ENCODE measurements at regions not wholly inside any gene's neighbourhood (a gene's known extent, or its start where the extent isn't known, plus 50 kb on each side); places are given as distances from the start of the nearest gene placed in this dataset.

GRCh38 chr15:60264566-60264965 lies 133.2 kb downstream of the ANXA2 start:
- no peak overlapping the region for H3K18ac ChIP-seq (ENCODE audit: low read length)
- no peak overlapping the region for H3K4ac ChIP-seq (ENCODE audit: low read length)
- H3K9me3 ChIP-seq (replicated peaks in 1 of 2; ENCODE audit: control insufficient read depth in 2 of 2, insufficient read depth in 1 of 2, low read depth in 1 of 2, low read length in 2 of 2) = no peaks in the 10 kb centered on the region
- DNase-seq (ENCODE audit: low spot score) = no peak
- H4K91ac ChIP-seq (ENCODE audit: low read depth, low read length, poor library complexity) = no peak overlapping the region
- no peaks in the 10 kb centered on the region for H3K79me1 ChIP-seq (ENCODE audit: low read depth, low read length)
- H3K9ac ChIP-seq (ENCODE audit: low read depth, low read length, poor library complexity) = no peak overlapping the region
- no peak overlapping the region for H2AK5ac ChIP-seq (ENCODE audit: low read depth, low read length)
- no peak overlapping the region for H4K8ac ChIP-seq (ENCODE audit: low read depth, low read length)
- H2BK12ac ChIP-seq (ENCODE audit: low read length) = no peak overlapping the region
- no peak overlapping the region for H2BK5ac ChIP-seq (ENCODE audit: low read length)
- no peak overlapping the region for H3K4me3 ChIP-seq (ENCODE audit: low read length in 2 of 2)
- no peak overlapping the region for H3K23ac ChIP-seq (ENCODE audit: low read depth, low read length, poor library complexity)
- no peak overlapping the region for H2BK15ac ChIP-seq (ENCODE audit: low read length)
- H3K27me3 ChIP-seq (ENCODE audit: control insufficient read depth in 3 of 3, insufficient read depth in 3 of 3, low read depth in 1 of 3, low read length in 3 of 3) = peaks cover 0 to 23% (median 0%) of the 10 kb centered on the region in 3 experiments
- no peak overlapping the region for H3K27ac ChIP-seq (replicated peaks; ENCODE audit: low read length)
- H3K36me3 ChIP-seq (replicated peaks in 1 of 2; ENCODE audit: control insufficient read depth in 2 of 2, insufficient read depth in 2 of 2, low read length in 2 of 2) = no peaks in the 10 kb centered on the region
- H3K4me1 ChIP-seq (ENCODE audit: control insufficient read depth in 2 of 2, insufficient read depth in 1 of 2, low read depth in 1 of 2, low read length in 2 of 2) = peaks cover 0 to 1% of the 10 kb centered on the region in 2 donors
- no peak overlapping the region for H3K14ac ChIP-seq (ENCODE audit: low read length)
- no peak overlapping the region for H2BK120ac ChIP-seq (ENCODE audit: low read depth, low read length)
- no peak overlapping the region for H2AFZ ChIP-seq (ENCODE audit: low read length)
- H3K4me2 ChIP-seq (ENCODE audit: insufficient read depth, low read length, poor library complexity, severe bottlenecking) = no peak overlapping the region
- WGBS, 2 donors (ENCODE audit: extremely low coverage in 2 of 2, insufficient read length in 2 of 2, insufficient replicate concordance in 1 of 2) = no CpG with 5 or more reads among the region's 4 CpGs

GRCh38 chr15:60265057-60265456 lies 132.7 kb downstream of the ANXA2 start:
- Histone ChIP-seq H2BK120ac (ENCODE audit: low read depth, low read length) (no peak overlapping the region), H3K4me3 (ENCODE audit: low read length in 2 of 2) (no peak overlapping the region)

GRCh38 chr15:60272623-60273022 lies 125.2 kb downstream of the ANXA2 start:
- H2BK5ac ChIP-seq (ENCODE audit: low read length) = no peak overlapping the region
- H2AK5ac ChIP-seq (ENCODE audit: low read depth, low read length) = no peak overlapping the region
- no peak overlapping the region for H2BK15ac ChIP-seq (ENCODE audit: low read length)
- H3K23ac ChIP-seq (ENCODE audit: low read depth, low read length, poor library complexity) = no peak overlapping the region
- H3K4me2 ChIP-seq (ENCODE audit: insufficient read depth, low read length, poor library complexity, severe bottlenecking) = no peak overlapping the region
- no peak overlapping the region for H4K91ac ChIP-seq (ENCODE audit: low read depth, low read length, poor library complexity)
- no peak overlapping the region for H3K4me3 ChIP-seq (ENCODE audit: low read length in 2 of 2)
- no CpG with 5 or more reads among the region's 2 CpGs for WGBS, 2 donors (ENCODE audit: extremely low coverage in 2 of 2, insufficient read length in 2 of 2, insufficient replicate concordance in 1 of 2)
- peak overlapping the region; percentile 17 for H3K18ac ChIP-seq (ENCODE audit: low read length)
- no peaks in the 10 kb centered on the region for H3K27me3 ChIP-seq (ENCODE audit: control insufficient read depth in 3 of 3, insufficient read depth in 3 of 3, low read depth in 1 of 3, low read length in 3 of 3)
- H3K79me1 ChIP-seq (ENCODE audit: low read depth, low read length) = no peaks in the 10 kb centered on the region
- no peak overlapping the region for H2AFZ ChIP-seq (ENCODE audit: low read length)
- H2BK120ac ChIP-seq (ENCODE audit: low read depth, low read length) = no peak overlapping the region
- H3K9me3 ChIP-seq (replicated peaks in 1 of 2; ENCODE audit: control insufficient read depth in 2 of 2, insufficient read depth in 1 of 2, low read depth in 1 of 2, low read length in 2 of 2) = peaks cover 3 to 18% of the 10 kb centered on the region in 2 donors
- H3K36me3 ChIP-seq (replicated peaks in 1 of 2; ENCODE audit: control insufficient read depth in 2 of 2, insufficient read depth in 2 of 2, low read length in 2 of 2) = no peaks in the 10 kb centered on the region
- no peak overlapping the region for H4K8ac ChIP-seq (ENCODE audit: low read depth, low read length)
- H3K14ac ChIP-seq (ENCODE audit: low read length) = no peak overlapping the region
- no peak overlapping the region for H3K9ac ChIP-seq (ENCODE audit: low read depth, low read length, poor library complexity)
- no peak overlapping the region for H3K4ac ChIP-seq (ENCODE audit: low read length)
- H2BK12ac ChIP-seq (ENCODE audit: low read length) = no peak overlapping the region
- no peak for DNase-seq (ENCODE audit: low spot score)
- H3K4me1 ChIP-seq (ENCODE audit: control insufficient read depth in 2 of 2, insufficient read depth in 1 of 2, low read depth in 1 of 2, low read length in 2 of 2) = no peaks in the 10 kb centered on the region
- no peak overlapping the region for H3K27ac ChIP-seq (replicated peaks; ENCODE audit: low read length)

More at GRCh38 chr15:60265057-60265456, 132.7 kb downstream of the ANXA2 start:
- Histone ChIP-seq H3K9me3 (replicated peaks in 1 of 2; ENCODE audit: control insufficient read depth in 2 of 2, insufficient read depth in 1 of 2, low read depth in 1 of 2, low read length in 2 of 2) (no peaks in the 10 kb centered on the region), H3K18ac (ENCODE audit: low read length) (no peak overlapping the region), H4K91ac (ENCODE audit: low read depth, low read length, poor library complexity) (no peak overlapping the region), H3K79me1 (ENCODE audit: low read depth, low read length) (no peaks in the 10 kb centered on the region), H2BK15ac (ENCODE audit: low read length) (no peak overlapping the region), H2BK12ac (ENCODE audit: low read length) (no peak overlapping the region), H3K9ac (ENCODE audit: low read depth, low read length, poor library complexity) (no peak overlapping the region), H4K8ac (ENCODE audit: low read depth, low read length) (no peak overlapping the region), H3K4me2 (ENCODE audit: insufficient read depth, low read length, poor library complexity, severe bottlenecking) (no peak overlapping the region), H2BK5ac (ENCODE audit: low read length) (no peak overlapping the region), H3K27ac (replicated peaks; ENCODE audit: low read length) (no peak overlapping the region), H2AK5ac (ENCODE audit: low read depth, low read length) (no peak overlapping the region), H3K14ac (ENCODE audit: low read length) (no peak overlapping the region), H2AFZ (ENCODE audit: low read length) (no peak overlapping the region), H3K36me3 (replicated peaks in 1 of 2; ENCODE audit: control insufficient read depth in 2 of 2, insufficient read depth in 2 of 2, low read length in 2 of 2) (no peaks in the 10 kb centered on the region), H3K23ac (ENCODE audit: low read depth, low read length, poor library complexity) (no peak overlapping the region), H3K27me3 (ENCODE audit: control insufficient read depth in 3 of 3, insufficient read depth in 3 of 3, low read depth in 1 of 3, low read length in 3 of 3) (peaks cover 0 to 21% (median 0%) of the 10 kb centered on the region in 3 experiments), H3K4ac (ENCODE audit: low read length) (no peak overlapping the region), H3K4me1 (ENCODE audit: control insufficient read depth in 2 of 2, insufficient read depth in 1 of 2, low read depth in 1 of 2, low read length in 2 of 2) (peaks cover 0 to 1% of the 10 kb centered on the region in 2 donors)
- no peak for DNase-seq (ENCODE audit: low spot score)

GRCh38 chr15:60275624-60276023 lies 122.2 kb downstream of the ANXA2 start:
- Histone ChIP-seq H3K27ac (replicated peaks; ENCODE audit: low read length) (no peak overlapping the region), H3K36me3 (replicated peaks in 1 of 2; ENCODE audit: control insufficient read depth in 2 of 2, insufficient read depth in 2 of 2, low read length in 2 of 2) (no peaks in the 10 kb centered on the region), H3K14ac (ENCODE audit: low read length) (no peak overlapping the region), H3K9ac (ENCODE audit: low read depth, low read length, poor library complexity) (no peak overlapping the region), H3K27me3 (ENCODE audit: control insufficient read depth in 3 of 3, insufficient read depth in 3 of 3, low read depth in 1 of 3, low read length in 3 of 3) (peaks cover 0 to 13% (median 0%) of the 10 kb centered on the region in 3 experiments), H3K4me1 (ENCODE audit: control insufficient read depth in 2 of 2, insufficient read depth in 1 of 2, low read depth in 1 of 2, low read length in 2 of 2) (no peaks in the 10 kb centered on the region), H3K23ac (ENCODE audit: low read depth, low read length, poor library complexity) (no peak overlapping the region), H4K8ac (ENCODE audit: low read depth, low read length) (no peak overlapping the region), H2BK120ac (ENCODE audit: low read depth, low read length) (no peak overlapping the region), H3K18ac (ENCODE audit: low read length) (no peak overlapping the region), H3K4me3 (ENCODE audit: low read length in 2 of 2) (no peak overlapping the region), H3K9me3 (replicated peaks in 1 of 2; ENCODE audit: control insufficient read depth in 2 of 2, insufficient read depth in 1 of 2, low read depth in 1 of 2, low read length in 2 of 2) (peaks cover 3 to 18% of the 10 kb centered on the region in 2 donors), H3K4ac (ENCODE audit: low read length) (no peak overlapping the region), H4K91ac (ENCODE audit: low read depth, low read length, poor library complexity) (no peak overlapping the region), H2AFZ (ENCODE audit: low read length) (no peak overlapping the region), H2AK5ac (ENCODE audit: low read depth, low read length) (no peak overlapping the region), H2BK5ac (ENCODE audit: low read length) (no peak overlapping the region), H2BK12ac (ENCODE audit: low read length) (no peak overlapping the region), H3K79me1 (ENCODE audit: low read depth, low read length) (no peaks in the 10 kb centered on the region), H3K4me2 (ENCODE audit: insufficient read depth, low read length, poor library complexity, severe bottlenecking) (no peak overlapping the region), H2BK15ac (ENCODE audit: low read length) (no peak overlapping the region)
- no peak for DNase-seq (ENCODE audit: low spot score)
- no CpG with 5 or more reads among the region's 3 CpGs for WGBS, 2 donors (ENCODE audit: extremely low coverage in 2 of 2, insufficient read length in 2 of 2, insufficient replicate concordance in 1 of 2)

All from neuronal stem cell (in vitro differentiated cells).